HG03520 (cell line): ENCODE measurements at regions not wholly inside any gene's neighbourhood (a gene's known extent, or its start where the extent isn't known, plus 50 kb on each side); places are given as distances from the start of the nearest gene placed in this dataset.
"Not testable (repeated sequence)": the region's sequence is repeated elsewhere in the genome, so short reads cannot be mapped to it uniquely, and the experiment has no call there.

Experiments
- ATAC-seq: cut with Tn5 transposase; IDR thresholded peaks from one replicate; pipeline ENCODE4 v1.9.1; 2021; ENCODE audit warnings: mild to moderate bottlenecking, moderate library complexity; ENCODE audit not compliant: unreplicated experiment

- not testable (repeated sequence) for ATAC-seq
Measured at GRCh38 chr14:37838778-37839177, 243.3 kb downstream of the TTC6 start.

- ATAC-seq: not testable (repeated sequence)
Measured at GRCh38 chr14:37841039-37841438, 245.6 kb downstream of the TTC6 start.

GRCh38 chr14:37842106-37842505 is 246.7 kb downstream of the TTC6 start:
- no peak for ATAC-seq

- no peak for ATAC-seq
Measured at GRCh38 chr14:37843954-37844607, 248.7 kb downstream of the TTC6 start.

GRCh38 chr14:37844614-37845013 is 249.2 kb downstream of the TTC6 start:
- ATAC-seq: no peak

- no peak for ATAC-seq
Measured at GRCh38 chr14:37848985-37849621, 253.7 kb downstream of the TTC6 start.

- no peak for ATAC-seq
Measured at GRCh38 chr14:37851054-37851453, 255.6 kb downstream of the TTC6 start.

GRCh38 chr14:37855871-37856270 is 260.4 kb downstream of the TTC6 start:
- no peak for ATAC-seq

GRCh38 chr14:37857774-37858266 is 262.4 kb downstream of the TTC6 start:
- no peak for ATAC-seq

- no peak for ATAC-seq
Measured at GRCh38 chr14:37858733-37859132, 263.3 kb downstream of the TTC6 start.

GRCh38 chr14:37859177-37859576 is 263.7 kb downstream of the TTC6 start:
- no peak for ATAC-seq

GRCh38 chr14:37862263-37862662 is 266.8 kb downstream of the TTC6 start:
- ATAC-seq: no peak

GRCh38 chr14:37864128-37864527 is 268.7 kb downstream of the TTC6 start:
- ATAC-seq: no peak

GRCh38 chr14:37864861-37865718 is 269.7 kb downstream of the TTC6 start:
- no peak for ATAC-seq

- ATAC-seq: no peak
Measured at GRCh38 chr14:37865719-37866549, 270.5 kb downstream of the TTC6 start.

- ATAC-seq: no peak
Measured at GRCh38 chr14:37869633-37870032, 274.2 kb downstream of the TTC6 start.

- ATAC-seq: no peak
Measured at GRCh38 chr14:37870170-37870569, 274.7 kb downstream of the TTC6 start.

- no peak for ATAC-seq
Measured at GRCh38 chr14:37870632-37871346, 275.4 kb downstream of the TTC6 start.

GRCh38 chr14:37874065-37874428 is 278.6 kb downstream of the TTC6 start:
- ATAC-seq: not testable (repeated sequence)

GRCh38 chr14:37874429-37875109 is 279.1 kb downstream of the TTC6 start:
- ATAC-seq: peak; percentile 93
